Gastroesophageal sphincter (tissue), 3 donors: ENCODE measurements at regions not wholly inside any gene's neighbourhood (a gene's known extent, or its start where the extent isn't known, plus 50 kb on each side); places are given as distances from the start of the nearest gene placed in this dataset.

Source experiments
- CTCF ChIP-seq, 4 experiments: fragments of 200-600 bp in 2 of 4; fragments of 450-650 bp in 2 of 4; sonication (generic) in 1 of 4; IDR thresholded peaks; one replicate each; pipeline ENCODE4 v1.5.1; 2017 to 2019; ENCODE audit warnings: antibody characterized with exemption in 4 of 4, mild to moderate bottlenecking in 2 of 4, moderate library complexity in 2 of 4
- EP300 ChIP-seq: sonication (generic); formaldehyde crosslinking; IDR thresholded peaks from one replicate; pipeline ENCODE4 v1.6.1; 2017; ENCODE audit warnings: antibody characterized with exemption, mild to moderate bottlenecking

- no peak for TF ChIP-seq EP300
- no peak for TF ChIP-seq CTCF (IDR thresholded peaks at IDR 0.05)
Observed at GRCh38 chr14:49206828-49207227, 379.4 kb downstream of the RPS29 start.
